Hematopoietic multipotent progenitor cell treated with erythropoietin and hydrocortisone succinate and interleukin-3 and kit ligand, for 6 days (in vitro differentiated cells): ENCODE measurements at regions not wholly inside any gene's neighbourhood (a gene's known extent, or its start where the extent isn't known, plus 50 kb on each side); places are given as distances from the start of the nearest gene placed in this dataset.
A peak's percentile ranks its signal among the peaks of the same experiment; 100 is the strongest.

ENCODE experiments used
- DNase-seq: peaks from one replicate; pipeline ENCODE4 v3.0.0-alpha.2; 2015

- no peak for DNase-seq
Measured at GRCh38 chr7:16978358-16979244, 96.8 kb upstream of the AGR3 start.

DNA sequence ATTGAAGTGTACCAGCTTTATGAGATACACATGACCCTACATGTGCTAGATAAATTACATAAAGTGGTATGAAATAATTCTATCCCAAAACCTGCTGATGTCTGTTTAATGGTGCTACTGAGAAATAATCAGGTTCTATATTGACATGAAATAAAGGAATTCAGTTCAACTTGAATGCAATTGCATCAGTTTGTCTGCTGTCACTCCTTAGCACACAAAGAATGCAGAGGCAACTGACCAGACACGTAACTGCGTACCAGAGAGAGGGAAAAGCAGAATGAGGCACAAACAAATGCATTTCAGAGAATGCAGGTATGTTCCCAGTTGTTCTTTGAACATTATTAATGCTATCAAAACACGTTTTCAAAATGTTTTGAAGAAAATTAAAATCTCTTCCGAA, 98.8 kb upstream of the AGR3 start:
- DNase-seq, result no peak

DNA sequence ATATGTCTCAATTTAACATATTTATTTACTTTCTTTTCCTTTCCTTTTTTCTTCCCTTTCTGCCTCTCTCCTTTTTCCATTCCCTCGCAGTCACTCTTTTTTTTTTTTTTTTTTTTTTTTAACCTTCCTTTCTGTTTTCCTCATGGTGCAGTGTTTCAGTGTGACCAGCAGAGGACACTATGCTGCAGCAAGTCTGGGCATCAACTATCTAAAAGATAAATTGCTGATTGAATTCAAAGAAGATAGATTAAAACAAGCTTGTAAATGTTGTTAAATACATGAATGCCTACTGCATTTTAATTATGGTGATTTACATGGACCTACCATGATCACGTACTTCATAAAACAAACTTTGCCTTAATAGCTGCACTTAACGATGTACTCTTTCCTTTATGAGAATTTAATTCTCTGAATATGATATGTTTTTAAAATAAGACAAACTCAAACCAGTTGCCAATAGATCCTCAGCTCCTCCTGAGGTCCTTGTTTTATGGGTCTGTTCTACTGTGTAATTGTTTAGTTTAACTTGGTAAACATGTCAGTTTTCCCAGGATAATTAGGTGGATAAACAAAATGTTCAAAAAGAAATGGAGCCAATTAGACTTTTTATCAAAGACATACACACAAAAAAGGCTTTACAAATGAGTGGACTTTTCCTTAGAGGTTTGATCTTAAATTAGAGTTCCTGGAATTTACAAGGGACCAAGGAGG, 101.0 kb upstream of the AGR3 start:
- DNase-seq, result peak; percentile 67

DNA sequence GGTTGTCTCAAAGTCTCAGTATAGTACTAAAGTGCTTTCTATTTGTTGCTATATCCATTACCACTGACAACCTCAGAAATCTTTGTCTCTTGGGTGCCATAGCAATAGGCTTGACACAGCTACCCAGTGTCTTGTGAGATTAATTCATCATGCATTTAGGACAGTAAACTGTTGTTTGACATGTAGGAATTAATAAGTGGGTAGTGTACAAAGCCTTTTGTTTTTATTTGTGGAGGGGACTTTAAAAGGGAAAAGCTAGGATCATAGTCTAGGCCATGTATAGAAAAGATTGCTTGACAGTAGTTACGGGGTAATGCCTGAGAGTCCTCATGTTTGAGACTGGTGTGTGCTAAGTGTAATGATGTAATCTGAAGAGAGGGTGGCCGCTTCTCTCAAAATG, 102.6 kb upstream of the AGR3 start:
- DNase-seq, result no peak

DNA sequence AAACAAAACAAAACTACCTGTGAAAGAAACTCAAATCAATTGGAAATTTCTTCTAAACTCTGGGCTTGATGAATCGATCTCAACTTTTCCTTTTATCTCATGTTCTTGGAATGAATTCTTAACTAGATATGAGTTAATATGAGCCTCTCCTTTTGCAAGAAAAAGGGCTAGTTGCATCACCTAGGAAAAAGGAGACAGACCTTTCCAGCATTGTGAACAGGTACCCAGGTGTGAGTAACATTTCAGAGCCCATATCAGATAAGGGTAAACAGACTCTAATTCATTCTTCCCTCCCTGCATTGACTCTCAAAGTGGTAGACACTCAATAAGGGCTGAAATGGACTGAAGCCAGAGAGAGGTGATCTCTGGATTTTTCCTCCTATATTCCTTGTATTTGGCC, 103.8 kb upstream of the AGR3 start:
- DNase-seq, result no peak

GRCh38 chr7:16986755-16987154, 105.0 kb upstream of the AGR3 start:
- no peak for DNase-seq

DNA sequence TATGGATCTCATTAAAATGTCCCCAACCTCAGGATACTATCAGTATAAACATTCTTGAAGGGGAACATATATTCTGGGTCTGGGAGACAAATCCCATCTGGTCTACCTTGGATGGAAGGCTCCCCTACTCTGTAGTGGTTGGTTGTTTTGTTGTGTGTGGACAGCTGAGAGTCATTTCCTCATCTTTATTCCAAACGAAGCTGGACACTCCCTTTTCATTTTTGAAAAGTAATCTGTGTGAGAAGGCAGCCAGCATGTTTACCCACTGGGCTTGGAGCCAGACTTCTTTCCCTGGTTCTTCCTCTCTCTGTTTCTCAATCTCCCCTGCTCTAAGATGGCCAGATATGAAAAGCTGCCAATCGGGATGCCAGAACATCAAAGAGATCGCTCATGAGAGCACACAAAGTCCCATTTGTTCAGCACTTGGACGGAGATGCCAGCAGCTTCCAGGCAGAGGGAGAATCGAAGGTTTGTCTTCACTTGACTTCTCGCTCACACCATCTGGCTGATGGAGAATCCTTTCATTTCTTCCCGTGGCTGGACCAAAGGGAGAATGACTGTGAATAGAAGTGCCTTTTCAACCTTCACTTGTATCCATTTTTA, 108.1 kb upstream of the AGR3 start:
- DNase-seq, result peak; percentile 20

DNA sequence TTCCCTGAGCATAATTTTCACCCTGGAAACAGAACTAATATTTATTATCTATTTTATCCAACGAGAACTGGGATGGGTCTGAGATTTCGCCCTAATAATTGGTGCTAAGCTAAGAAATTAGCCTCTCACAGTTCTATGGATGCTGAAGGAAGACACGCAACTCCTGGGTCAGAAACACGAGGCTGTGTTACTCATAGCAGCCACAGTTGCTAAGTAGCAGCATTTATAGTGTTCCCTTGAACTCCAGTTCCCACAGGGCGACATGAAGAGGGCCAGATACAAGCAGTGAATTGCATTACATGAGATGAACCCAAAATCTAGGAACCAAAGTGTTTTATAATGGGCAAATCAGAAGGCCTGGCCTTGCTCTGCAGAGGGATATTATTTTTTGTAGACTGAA, 109.8 kb upstream of the AGR3 start:
- DNase-seq, result no peak

DNA sequence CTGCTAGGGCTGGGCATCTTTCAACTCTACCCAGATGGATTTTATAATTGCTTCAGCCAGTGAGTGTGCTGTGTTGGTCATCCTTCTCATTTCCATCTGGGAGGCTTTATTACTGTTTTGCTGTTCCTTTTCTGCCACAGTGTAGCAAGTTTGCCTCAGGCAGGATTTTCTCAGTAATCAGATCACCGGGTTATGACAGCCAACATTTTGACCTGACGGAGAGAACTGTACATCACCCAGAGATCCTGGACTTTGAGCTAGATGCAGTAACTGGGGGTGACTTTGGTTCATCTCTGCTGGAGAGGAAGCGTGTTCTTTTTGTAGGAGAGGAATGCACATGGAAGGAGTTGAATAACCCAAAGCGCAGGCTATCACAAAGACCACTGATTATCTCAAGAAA, 111.8 kb upstream of the AGR3 start:
- no peak for DNase-seq

- no peak for DNase-seq
Measured at GRCh38 chr7:16998481-16999051, 116.8 kb upstream of the AGR3 start.

- peak; percentile 32 for DNase-seq
Measured at GRCh38 chr7:16999541-17000267, 117.9 kb upstream of the AGR3 start.

DNA sequence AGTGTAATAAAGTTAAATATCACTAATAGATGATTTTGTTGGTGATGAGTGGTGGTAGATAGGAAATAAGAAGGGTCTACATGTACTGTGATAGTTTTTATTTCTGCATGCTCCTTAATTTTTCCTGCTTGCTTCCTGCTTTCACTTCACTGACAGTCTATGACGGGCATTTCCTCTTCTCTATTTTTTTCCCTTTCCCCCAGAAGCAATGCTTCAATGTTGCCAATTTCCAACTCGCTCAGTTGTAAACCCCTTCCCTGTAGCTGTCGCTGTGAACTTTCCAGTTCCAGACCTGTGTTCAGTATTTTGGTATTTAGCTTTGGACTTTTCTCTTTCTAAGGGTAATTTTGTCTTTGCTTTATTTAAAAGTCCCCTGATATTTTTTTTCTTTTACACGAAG, 123.5 kb upstream of the AGR3 start:
- no peak for DNase-seq

GRCh38 chr7:17007841-17008240, 126.1 kb upstream of the AGR3 start:
- DNase-seq, result no peak

GRCh38 chr7:17009007-17009719, 127.4 kb upstream of the AGR3 start:
- DNase-seq, result peak; percentile 71

- no peak for DNase-seq
Measured at GRCh38 chr7:17009933-17010332, 128.2 kb upstream of the AGR3 start.

DNA sequence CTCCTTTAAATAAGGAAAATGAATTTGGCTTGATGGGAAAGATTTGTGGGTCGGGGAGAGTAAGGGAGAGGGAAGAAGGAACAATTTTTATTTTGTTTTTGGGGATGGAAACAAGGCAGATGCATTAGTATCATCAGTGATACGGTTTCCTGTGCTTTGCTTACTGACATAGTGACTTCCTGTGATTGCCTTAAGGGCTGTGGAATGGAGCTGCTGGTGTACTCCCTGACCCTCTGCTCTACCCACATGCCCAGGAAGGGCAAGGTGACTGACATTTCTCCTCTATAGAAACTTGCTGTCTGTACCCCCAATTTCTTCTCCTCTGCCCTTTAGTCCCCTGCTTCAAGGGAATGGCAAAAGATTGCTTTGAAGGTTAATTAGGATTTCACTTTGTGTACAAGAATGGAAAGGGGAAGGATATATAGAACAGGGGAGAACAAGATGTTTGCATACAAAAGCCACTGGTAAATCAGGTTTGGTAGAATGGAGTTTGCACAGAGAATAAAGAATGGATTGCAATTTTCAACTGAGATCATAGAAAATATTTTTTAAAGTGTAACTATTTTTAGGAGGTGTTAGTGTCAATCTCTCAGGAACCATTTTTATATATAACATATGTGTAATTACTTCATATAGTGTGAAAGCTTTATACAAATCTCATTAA, 129.0 kb upstream of the AGR3 start:
- DNase-seq, result no peak

DNA sequence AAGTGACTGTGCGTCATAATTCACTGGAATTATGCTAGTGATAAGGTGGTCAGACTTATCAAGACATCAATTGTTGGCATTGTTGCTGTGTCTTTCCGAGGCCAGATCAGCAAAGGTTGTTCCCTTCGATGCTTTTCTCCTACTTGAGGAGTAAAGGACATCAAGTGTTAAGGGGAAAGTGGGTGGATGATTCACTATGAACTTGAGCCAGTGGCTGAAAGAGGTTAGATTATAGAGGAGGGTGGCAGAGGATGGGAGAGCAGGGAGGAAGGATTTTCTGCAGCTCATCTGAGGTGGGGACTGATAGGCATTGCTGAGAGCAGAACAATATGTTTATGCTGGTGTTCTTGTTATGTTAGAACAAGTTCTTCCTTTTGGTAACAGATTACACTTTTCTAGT, 131.4 kb upstream of the AGR3 start:
- no peak for DNase-seq

DNA sequence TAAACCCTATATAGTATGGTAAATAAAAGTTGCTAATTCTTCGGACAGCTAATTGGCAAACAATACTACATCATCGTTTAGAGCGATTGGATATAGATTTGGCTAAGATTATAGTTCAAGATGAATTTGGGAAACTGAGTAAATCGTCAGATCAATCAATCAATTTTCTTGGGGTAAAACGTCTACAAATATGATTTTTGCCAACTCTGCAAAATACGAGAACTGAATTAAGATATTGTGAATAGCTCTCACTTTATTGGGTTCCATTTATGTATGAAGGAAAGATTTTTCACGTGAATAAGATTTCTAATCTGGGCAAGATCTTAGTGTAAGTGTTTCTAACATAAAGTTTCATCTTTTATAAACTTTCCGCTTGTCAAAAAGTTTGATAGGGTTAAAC, 132.9 kb upstream of the AGR3 start:
- no peak for DNase-seq

DNA sequence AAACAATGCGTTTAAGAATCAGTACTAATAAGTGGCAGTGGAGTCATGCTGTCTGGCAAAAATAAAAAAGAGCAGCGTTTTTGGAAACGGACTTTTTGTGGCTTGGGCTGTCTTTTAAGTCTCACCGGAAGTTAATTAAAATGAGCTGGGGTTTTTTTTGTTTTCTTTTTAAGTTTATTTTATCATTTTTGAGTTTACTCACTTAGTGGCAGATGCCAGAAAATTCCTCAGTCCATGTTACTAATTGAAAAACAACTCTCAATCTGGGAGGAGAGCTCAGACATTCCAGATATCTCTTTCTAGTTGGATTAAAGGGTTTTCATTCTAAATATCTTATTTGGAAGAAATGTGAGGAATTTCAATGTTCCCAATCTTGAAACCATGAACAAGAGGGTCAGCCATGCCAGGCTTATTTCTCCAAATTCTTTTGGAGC, 133.8 kb upstream of the AGR3 start:
- DNase-seq, result no peak

DNA sequence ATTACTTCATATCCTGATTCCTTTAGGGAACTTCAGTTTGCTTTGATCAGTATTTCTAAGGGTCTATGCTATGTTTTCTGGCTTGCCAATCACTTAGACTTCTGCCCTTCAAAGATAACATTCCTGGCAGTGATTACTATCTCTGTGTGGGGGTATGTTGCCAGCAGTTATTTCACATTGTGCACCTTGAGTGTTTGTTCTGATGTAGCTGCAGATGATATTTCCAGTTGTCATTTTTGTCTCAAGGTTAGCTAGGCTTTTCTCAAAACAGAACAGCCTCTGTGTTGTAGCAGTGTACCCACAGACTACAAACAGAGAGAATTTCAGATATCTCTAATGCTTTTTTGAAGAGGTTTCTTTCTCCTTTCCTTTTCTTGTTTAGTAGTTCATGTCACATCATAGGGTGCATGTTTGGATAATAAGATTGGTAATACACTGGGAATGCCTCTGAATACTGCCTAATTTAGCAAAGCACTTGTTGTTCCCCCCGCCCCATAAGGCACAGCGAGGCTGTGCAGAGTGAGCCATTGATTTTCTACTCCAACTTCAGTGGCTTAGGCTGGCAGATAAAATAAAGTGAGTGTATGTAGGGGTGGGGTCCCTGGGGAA, 134.7 kb upstream of the AGR3 start:
- peak; percentile 17 for DNase-seq

DNA sequence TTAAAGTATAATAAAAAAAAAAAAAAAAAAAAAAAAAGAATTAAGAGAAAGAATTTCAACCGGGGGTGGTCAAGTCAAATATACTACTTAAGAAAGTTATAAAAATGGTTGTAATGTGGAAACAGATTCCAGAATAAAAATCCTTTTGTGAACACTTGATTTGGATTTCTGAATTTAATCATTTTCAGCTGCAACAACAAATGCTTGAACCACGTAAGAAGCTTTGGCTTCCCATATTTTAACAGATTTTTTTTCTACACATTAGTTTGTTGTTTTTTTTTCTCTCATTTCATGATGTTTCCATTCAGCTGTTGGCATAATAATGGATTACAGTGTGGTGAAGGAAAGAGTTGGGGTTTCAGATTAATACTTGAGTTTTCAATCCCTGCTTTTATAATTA, 137.3 kb upstream of the AGR3 start:
- DNase-seq, result no peak
